ENCODE measurements at regions not wholly inside any gene's neighbourhood (a gene's known extent, or its start where the extent isn't known, plus 50 kb on each side); places are given as distances from the start of the nearest gene placed in this dataset.
"Not testable (repeated sequence)": the region's sequence is repeated elsewhere in the genome, so short reads cannot be mapped to it uniquely, and the experiment has no call there.

DNA sequence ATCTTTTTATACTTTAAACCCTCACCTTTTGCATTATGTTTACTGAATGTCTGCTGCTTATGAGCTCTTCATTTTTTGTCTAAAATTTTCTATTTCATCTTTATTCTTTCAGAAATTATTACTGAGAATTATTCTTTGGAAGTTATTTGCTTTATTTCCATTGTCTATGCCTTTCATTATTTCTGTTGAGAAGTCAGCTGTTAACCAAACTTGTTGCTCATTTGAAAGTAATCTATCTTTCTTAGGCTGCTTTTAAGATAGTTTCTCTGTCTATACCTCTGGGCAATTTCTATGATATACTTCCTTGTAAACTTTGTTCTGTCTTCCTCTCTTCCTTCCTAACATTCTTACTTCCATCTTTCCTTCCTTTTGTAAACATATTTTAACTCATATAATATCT lies 1165.9 kb upstream of the CELF2 start:
- DNase-seq (ENCODE audit: low read depth) = no peak

DNA sequence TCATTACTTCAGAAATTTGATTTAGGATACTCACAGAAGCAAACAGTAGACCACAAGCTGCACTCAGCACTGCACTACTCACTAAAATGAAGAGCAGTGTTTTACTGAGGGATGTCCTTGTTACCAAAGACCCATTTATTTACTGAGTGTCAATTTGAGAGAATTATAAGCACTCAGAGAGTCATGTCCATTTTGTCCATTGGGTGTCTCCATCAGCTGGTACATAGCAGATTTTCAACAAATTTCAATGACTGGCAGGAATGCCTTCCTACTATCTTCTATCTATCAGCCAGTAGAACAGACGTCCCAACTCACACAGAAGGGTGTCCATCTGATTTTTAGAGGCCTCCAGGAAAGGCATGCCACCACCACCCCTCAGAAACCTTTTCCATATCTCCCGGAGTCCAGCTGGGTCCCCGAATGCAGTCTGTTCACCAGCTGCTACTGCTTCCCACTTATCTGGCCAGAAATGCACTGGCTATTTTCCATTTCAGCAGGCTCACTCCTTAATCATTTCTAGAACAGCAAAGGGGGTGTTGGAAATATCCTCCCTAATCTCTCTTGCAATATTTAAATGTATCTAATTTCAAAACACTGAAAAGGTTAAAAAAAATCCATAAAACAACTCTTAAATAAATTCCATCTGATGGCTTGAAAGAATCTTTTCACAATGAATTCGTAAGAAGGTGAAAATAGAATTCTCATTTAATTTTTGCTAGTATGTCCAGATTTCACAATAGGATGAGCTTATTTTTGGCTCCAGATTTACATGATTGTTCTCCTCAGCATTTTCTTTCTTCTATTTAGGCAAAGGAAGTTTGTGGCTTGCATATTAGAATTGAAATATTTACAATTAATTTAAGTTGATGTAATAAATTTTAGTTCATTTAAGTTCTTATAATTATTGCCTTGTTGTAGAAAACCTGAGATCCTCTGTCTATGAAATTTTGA lies 1164.0 kb upstream of the CELF2 start:
- DNase-seq (ENCODE audit: low read depth) = no peak

- not testable (repeated sequence) for DNase-seq (ENCODE audit: low read depth)
Measured at GRCh38 chr10:9855451-9855850, 1162.2 kb upstream of the CELF2 start.

DNA sequence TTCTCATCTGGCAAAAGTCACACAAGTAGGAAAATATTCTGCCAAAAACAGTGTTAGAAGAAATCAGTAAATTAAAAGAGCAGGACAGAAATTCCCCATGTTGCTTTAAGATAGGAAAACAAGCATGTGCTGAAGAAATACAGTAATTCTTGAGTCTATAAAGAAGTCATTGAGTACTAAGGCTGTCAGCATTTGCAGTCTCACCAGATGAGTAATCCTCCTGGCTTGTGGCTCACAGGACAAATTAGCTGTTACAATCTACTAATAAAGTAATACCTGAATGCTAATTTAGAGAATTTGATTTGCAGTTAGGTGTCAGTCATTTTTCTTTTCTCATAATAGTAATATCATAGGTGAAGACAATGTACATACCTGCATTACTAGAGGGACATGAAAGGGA lies 1158.9 kb upstream of the CELF2 start:
- DNase-seq (ENCODE audit: low read depth) = no peak

- DNase-seq (ENCODE audit: low read depth) = no peak
Measured at GRCh38 chr10:9860045-9860444, 1157.6 kb upstream of the CELF2 start.

DNA sequence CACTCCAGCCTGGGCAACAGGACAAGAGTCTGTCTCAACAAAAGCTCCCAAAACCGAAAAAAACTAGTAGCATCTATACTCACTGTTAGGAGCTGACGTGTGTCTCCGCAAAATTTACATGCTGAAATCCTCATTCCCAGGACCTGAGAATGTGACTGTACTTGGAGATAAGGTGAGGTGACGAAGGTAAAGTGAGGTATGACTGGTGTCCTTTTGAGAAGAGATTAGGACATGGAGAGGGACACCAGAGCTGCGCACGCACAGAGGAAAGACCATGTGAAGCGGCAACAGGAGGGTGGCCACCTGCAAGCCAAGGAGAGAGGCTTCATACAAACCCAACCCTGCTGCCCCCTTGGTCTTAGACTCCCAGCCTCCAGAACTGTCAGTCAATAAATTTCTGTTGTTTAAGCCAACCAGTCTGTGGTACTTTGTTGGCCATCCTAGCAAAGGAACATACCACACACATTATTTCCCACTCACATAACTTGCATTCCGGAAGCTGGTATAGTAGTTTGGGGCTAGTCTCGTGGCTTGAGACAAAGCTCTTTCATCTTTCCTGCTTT lies 1154.0 kb upstream of the CELF2 start:
- no peak for DNase-seq (ENCODE audit: low read depth)

- no peak for DNase-seq (ENCODE audit: low read depth)
Measured at GRCh38 chr10:9868499-9868898, 1149.2 kb upstream of the CELF2 start.

GRCh38 chr10:9869205-9869604 lies 1148.5 kb upstream of the CELF2 start:
- DNase-seq (ENCODE audit: low read depth) = no peak

GRCh38 chr10:9869606-9870176 lies 1148.0 kb upstream of the CELF2 start:
- DNase-seq (ENCODE audit: low read depth) = no peak

DNA sequence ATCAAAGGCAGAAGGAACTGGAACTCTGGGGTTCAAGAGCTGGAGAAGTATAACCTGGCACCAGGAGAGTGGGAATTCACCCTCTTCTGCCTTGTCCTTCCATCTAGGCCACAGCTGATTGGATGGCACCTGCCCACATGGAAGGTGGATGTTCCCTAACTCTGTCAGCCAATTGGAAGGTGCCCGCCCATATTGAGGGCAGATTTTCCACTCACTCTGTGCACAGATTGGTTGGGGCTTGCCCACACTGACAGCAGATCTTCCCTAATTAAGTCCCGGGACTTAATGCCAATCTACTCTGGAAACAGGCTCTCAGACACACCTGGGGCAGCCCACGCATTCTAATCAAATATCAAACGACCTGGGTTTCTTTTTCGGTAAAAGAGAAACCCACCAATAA lies 1142.3 kb upstream of the CELF2 start:
- DNase-seq (ENCODE audit: low read depth) = no peak

DNA sequence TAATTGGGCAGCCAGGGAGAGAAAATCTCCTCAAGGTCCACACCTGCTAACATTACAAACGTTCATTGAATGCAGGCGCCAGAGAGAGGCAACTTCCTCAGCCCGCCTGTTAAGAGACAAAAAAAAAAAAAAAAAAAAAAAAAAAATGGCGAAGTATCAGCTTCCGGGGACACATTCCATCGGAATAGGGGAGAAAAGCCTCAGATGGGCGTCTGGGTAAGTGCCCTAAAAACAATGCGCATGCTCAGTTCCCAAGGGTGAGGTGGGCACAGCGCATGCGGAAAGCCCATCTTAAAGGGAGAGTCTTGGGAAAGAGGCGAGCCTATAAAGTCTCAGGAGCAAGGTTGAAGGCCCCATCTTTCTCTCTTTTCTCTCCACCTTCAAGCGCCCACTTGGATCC lies 1139.7 kb upstream of the CELF2 start:
- no peak for DNase-seq (ENCODE audit: low read depth)

DNA sequence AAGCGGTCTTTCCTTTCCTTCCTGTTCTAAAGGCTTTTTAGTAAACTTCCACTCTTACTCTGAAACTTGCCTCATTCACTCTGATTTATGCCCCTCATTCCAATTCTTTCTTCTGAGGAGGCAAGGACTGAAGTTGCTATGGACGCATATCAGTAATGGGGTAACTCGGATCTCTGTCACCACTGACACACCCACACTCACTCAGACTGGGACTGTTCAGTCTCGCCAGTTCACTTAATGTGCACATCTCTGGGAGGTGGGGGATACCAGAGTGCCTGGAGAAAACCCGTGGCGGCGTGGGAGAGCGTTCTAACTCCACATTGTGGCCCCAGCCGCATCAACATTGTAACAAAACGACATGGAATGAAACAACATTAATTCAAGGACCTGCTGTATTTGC lies 1139.3 kb upstream of the CELF2 start:
- DNase-seq (ENCODE audit: low read depth) = no peak

DNA sequence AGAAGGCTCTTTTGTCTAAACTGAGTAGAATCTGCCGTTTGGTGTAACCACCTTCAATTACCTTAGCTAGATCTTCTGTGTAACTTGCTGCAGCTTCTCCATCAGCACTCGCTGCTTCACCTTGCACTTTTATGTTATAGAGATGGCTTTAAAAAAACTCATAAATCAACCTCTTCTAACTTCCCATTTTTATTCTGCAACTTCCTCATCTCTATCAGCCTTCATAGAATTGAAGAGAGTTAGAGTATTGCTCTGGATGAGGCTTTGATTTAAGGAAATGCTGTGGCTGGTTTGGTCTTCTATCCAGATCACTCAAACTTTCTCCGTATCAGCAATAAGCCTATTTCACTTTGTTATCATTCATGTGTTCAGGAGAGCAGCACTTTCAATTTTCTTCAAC lies 1131.9 kb upstream of the CELF2 start:
- DNase-seq (ENCODE audit: low read depth) = no peak

GRCh38 chr10:9886772-9887171 lies 1130.9 kb upstream of the CELF2 start:
- no peak for DNase-seq (ENCODE audit: low read depth)

DNA sequence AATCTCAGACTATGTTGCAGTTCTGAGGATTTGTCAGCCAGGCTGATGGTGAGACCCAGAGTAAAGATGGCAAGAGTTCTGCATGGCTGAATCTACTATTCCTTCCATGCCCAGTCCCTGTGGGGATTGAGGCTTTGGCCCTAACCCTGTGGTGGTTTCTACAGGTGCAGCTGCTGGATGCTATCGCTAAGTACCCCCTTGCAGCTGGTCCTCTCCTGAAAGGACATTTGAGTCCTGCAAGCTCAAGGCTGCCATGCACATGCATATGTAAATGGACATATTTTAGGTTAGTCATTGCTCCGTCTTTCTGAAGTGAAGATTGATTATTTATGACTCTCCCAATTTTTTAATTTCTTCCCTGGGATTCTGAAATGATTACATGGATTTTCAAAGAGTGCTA lies 1122.2 kb upstream of the CELF2 start:
- no peak for DNase-seq (ENCODE audit: low read depth)

- no peak for DNase-seq (ENCODE audit: low read depth)
Measured at GRCh38 chr10:9895981-9896380, 1121.7 kb upstream of the CELF2 start.

- DNase-seq (ENCODE audit: low read depth) = no peak
Measured at GRCh38 chr10:9898633-9899395, 1118.9 kb upstream of the CELF2 start.

GRCh38 chr10:9900751-9901150 lies 1116.9 kb upstream of the CELF2 start:
- no peak for DNase-seq (ENCODE audit: low read depth)

- no peak for DNase-seq (ENCODE audit: low read depth)
Measured at GRCh38 chr10:9901971-9902370, 1115.7 kb upstream of the CELF2 start.

DNA sequence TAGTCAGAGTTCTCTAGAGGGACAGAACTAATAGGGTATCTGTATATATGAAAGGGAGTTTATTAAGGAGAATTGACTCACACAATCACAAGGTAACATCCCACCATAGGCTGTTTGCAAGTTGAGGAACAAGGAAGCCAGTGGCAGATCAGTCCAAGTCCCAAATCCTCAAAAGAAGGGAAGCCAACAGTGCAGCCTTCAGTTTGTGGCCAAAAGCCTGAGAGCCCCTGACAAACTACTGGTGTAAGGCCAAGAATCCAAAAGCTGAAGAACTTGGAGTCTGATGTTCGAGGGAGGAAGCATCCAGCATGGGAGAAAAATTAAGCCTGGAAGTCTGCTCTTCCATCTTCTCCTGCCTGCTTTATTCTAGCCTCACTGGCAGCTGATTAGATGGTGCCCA lies 1107.2 kb upstream of the CELF2 start:
- DNase-seq (ENCODE audit: low read depth) = no peak

DNA sequence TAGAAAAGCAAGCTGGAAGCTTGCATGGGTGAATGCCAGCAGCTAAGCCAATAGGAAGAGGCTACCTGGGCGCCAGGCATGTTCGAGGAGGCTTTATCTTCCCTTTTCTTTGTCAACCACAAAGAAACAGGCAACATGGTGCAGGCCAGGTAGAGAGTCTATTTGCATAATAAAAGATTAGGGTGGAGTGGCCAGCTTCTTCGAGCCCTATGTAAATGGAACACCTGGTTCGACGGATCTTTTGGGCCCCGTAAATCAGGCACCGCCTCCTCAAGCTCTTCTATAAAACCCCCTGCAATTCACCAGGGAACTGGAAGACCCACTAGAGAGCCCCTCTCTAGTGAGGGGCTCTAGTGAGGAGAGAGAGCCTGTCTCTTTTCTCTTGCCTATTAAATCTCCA lies 1106.2 kb upstream of the CELF2 start:
- no peak for DNase-seq (ENCODE audit: low read depth)

DNA sequence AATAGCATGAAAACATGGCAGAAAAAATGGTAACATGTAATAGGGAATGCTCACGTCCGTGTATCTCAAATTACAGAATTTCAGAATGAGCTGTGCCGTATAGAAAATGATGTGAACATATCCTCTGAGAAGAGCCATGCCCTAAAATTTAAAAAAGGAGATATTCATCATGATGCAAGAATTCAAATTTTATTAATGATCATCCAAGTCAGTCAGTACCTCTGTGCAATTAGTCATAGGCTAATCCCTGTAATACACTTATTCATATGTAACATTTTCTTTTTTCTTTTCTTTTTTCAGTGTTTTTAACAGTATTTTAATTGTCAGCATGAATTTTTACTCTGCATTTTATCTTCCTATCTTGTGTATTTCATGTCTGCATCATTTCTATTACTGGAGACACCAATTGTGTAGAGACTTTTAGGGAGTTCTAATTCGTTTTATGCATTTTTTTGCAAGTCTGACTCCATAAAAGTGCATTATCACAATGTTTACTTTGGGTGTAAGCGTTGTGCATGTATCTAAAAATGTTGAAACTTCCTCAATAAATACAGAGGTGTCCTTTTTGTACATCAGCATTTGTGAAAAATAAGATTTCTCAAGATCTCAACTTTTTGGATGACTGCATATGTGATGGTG lies 1103.7 kb upstream of the CELF2 start:
- DNase-seq (ENCODE audit: low read depth) = no peak
